Smooth muscle cell (in vitro differentiated cells): ENCODE measurements at regions not wholly inside any gene's neighbourhood (a gene's known extent, or its start where the extent isn't known, plus 50 kb on each side); places are given as distances from the start of the nearest gene placed in this dataset.

Experiments
- DNase-seq: peaks from one replicate; lab custom pipeline; 2025; ENCODE audit not compliant: unreplicated experiment; lab: John Stamatoyannopoulos, UW
- H2AFZ ChIP-seq: fragments of 200-600 bp; sonication (generic); 2 replicates; pipeline ENCODE4 v1.6.0; 2016; ENCODE audit warnings: antibody characterized with exemption, low read depth, mild to moderate bottlenecking
- H3F3A ChIP-seq: fragments of 200-600 bp; sonication (generic); 2 replicates; pipeline ENCODE4 v1.6.0; 2017; ENCODE audit warnings: antibody characterized with exemption, low read depth
- H3K27ac ChIP-seq: fragments of 200-600 bp; sonication (generic); 2 replicates; pipeline ENCODE4 v1.5.1; 2016; ENCODE audit warnings: low read depth, mild to moderate bottlenecking
- H3K27me3 ChIP-seq: fragments of 200-600 bp; sonication (generic); 2 replicates; pipeline ENCODE4 v1.6.1; 2016; ENCODE audit warnings: low read depth, mild to moderate bottlenecking
- H3K36me3 ChIP-seq: fragments of 200-600 bp; sonication (generic); 2 replicates; pipeline ENCODE4 v1.5.1; 2016; ENCODE audit warnings: low read depth
- H3K4me1 ChIP-seq: fragments of 200-600 bp; sonication (generic); 2 replicates; pipeline ENCODE4 v1.5.1; 2016; ENCODE audit warnings: low read depth
- H3K4me2 ChIP-seq: fragments of 200-600 bp; sonication (generic); 2 replicates; pipeline ENCODE4 v1.6.0; 2016; ENCODE audit warnings: mild to moderate bottlenecking
- H3K4me3 ChIP-seq: fragments of 200-600 bp; sonication (generic); 2 replicates; pipeline ENCODE4 v1.5.1; 2016; ENCODE audit warnings: mild to moderate bottlenecking
- H3K79me2 ChIP-seq: fragments of 200-600 bp; sonication (generic); 2 replicates; pipeline ENCODE4 v1.6.0; 2016; ENCODE audit warnings: low read depth, mild to moderate bottlenecking
- H3K9ac ChIP-seq: fragments of 200-600 bp; sonication (generic); 2 replicates; pipeline ENCODE4 v1.6.0; 2016; ENCODE audit warnings: low read depth
- H3K9me3 ChIP-seq: fragments of 200-600 bp; sonication (generic); replicated peaks from 2 replicates; pipeline ENCODE4 v1.5.1; 2016; ENCODE audit warnings: low read depth
- H4K20me1 ChIP-seq: fragments of 200-600 bp; sonication (generic); 2 replicates; pipeline ENCODE4 v1.6.0; 2016; ENCODE audit warnings: low read depth
- WGBS: methylation state at CpG from one replicate; pipeline ENCODE4 v1.1.7; 2016; ENCODE audit warnings: low lambda C conversion rate; 5-methylcytosine and 5-hydroxymethylcytosine counted together
- TF ChIP-seq, protein P1 (sequence below): fragments of 200-600 bp; sonication (generic); IDR thresholded peaks from 2 replicates; pipeline ENCODE4 v1.5.1; 2017; ENCODE audit warnings: borderline replicate concordance, mild to moderate bottlenecking, antibody characterized with exemption; ENCODE audit not compliant: insufficient read depth, poor library complexity, severe bottlenecking

DNA sequence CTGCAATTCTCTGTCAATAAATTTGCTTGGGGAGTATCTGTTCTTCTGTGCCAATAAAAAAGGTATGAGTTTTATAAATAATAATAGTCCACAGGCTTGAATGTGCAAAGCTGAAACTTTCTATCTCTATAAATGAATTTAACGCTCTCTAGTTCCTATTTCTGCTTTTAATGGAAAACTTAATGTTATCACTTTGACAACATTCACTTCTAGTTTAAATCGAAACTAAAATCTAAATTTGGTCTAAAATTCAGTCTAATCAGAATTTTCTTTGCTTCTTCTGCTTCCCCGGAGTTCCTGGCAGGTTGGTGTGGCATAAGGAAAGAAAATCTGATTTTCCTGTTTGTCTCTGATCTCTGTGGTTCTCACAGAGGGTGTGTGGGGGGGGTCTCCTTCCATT is 450.1 kb upstream of the TBL1XR1 start:
- Histone ChIP-seq H4K20me1 (no peaks in the 10 kb centered on the region), H3K9me3 (no peaks in the 10 kb centered on the region), H3K4me3 (no peak overlapping the region), H2AFZ (no peak overlapping the region), H3K4me1 (no peaks in the 10 kb centered on the region), H3K4me2 (no peak overlapping the region), H3K9ac (no peak overlapping the region), H3F3A (no peaks in the 10 kb centered on the region), H3K79me2 (no peaks in the 10 kb centered on the region), H3K27ac (no peak overlapping the region), H3K27me3 (no peaks in the 10 kb centered on the region), H3K36me3 (no peaks in the 10 kb centered on the region)
- 96% methylated on average over 3 of the region's 3 CpGs for WGBS
- DNase-seq = no peak
- TF ChIP-seq, protein P1, sequence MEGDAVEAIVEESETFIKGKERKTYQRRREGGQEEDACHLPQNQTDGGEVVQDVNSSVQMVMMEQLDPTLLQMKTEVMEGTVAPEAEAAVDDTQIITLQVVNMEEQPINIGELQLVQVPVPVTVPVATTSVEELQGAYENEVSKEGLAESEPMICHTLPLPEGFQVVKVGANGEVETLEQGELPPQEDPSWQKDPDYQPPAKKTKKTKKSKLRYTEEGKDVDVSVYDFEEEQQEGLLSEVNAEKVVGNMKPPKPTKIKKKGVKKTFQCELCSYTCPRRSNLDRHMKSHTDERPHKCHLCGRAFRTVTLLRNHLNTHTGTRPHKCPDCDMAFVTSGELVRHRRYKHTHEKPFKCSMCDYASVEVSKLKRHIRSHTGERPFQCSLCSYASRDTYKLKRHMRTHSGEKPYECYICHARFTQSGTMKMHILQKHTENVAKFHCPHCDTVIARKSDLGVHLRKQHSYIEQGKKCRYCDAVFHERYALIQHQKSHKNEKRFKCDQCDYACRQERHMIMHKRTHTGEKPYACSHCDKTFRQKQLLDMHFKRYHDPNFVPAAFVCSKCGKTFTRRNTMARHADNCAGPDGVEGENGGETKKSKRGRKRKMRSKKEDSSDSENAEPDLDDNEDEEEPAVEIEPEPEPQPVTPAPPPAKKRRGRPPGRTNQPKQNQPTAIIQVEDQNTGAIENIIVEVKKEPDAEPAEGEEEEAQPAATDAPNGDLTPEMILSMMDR = no peak

DNA sequence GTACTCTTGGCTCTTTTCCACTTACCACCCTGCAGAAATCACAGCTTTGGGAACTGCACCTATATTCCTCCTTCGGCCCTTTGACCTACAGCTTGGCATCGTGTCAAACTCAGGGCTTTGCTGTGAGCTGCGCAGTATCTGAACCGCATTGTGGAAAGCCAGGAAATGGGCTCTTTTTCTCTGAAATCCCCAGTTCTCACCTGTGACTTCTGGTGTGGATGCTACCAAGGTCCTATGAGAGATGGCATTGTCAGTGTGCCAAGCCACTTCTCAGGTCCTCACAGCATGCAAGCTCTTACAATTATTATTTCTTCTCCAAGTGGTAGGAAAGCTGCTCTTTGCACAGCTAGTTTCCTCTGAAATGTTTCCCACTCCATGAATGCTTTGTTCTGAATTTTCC is 450.6 kb upstream of the TBL1XR1 start:
- no peaks in the 10 kb centered on the region for H3K79me2 ChIP-seq
- TF ChIP-seq, protein P1 = no peak
- H3K4me2 ChIP-seq = no peak overlapping the region
- no peaks in the 10 kb centered on the region for H3F3A ChIP-seq
- no peaks in the 10 kb centered on the region for H3K4me1 ChIP-seq
- no peak overlapping the region for H3K4me3 ChIP-seq
- WGBS = 87% methylated on average over 4 of the region's 4 CpGs
- no peaks in the 10 kb centered on the region for H4K20me1 ChIP-seq
- no peaks in the 10 kb centered on the region for H3K27me3 ChIP-seq
- H3K36me3 ChIP-seq = no peaks in the 10 kb centered on the region
- H3K27ac ChIP-seq = no peak overlapping the region
- H2AFZ ChIP-seq = no peak overlapping the region
- H3K9ac ChIP-seq = no peak overlapping the region
- no peaks in the 10 kb centered on the region for H3K9me3 ChIP-seq
- no peak for DNase-seq

DNA sequence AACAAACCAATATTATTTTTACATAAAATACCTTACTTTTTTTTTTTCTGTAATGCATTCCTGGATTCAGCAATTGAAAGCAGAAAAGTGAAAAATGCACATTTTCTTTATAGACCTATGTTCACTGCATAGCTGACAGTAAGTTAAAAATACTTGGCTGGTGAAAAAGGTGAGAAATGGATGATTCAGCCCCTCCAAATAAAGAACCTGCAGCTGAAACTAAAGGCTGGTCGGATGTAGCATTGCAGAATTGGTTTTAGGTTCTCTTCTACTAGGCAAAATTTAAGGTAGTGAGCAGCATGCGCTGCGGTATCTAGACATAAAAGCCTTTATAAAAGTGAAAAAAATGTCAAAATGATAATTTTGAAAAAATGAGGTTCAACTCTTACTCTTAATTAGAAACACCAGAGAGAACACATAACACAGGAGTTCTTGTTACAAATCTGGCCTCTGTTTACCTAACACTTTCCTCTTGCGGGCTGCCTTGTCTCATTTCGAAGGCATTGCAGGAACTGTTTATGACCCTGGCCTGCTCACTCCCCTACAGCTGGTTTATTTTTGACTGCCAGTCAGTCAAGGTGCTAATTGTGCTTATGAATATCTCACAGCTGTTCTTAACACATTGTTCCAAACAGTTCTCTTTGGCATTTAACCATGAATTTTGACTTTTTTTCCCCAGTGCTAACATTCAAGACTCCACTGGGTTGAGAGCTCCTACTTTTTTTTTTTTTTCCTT is 455.4 kb upstream of the TBL1XR1 start:
- no peaks in the 10 kb centered on the region for H3K4me1 ChIP-seq
- H3K79me2 ChIP-seq = no peaks in the 10 kb centered on the region
- WGBS = 78% methylated on average over 5 of the region's 5 CpGs
- H3K9ac ChIP-seq = no peak overlapping the region
- no peaks in the 10 kb centered on the region for H4K20me1 ChIP-seq
- DNase-seq = no peak
- no peaks in the 10 kb centered on the region for H3F3A ChIP-seq
- H3K27ac ChIP-seq = no peak overlapping the region
- H3K27me3 ChIP-seq = no peaks in the 10 kb centered on the region
- no peak overlapping the region for H3K4me2 ChIP-seq
- no peak overlapping the region for H3K4me3 ChIP-seq
- no peaks in the 10 kb centered on the region for H3K9me3 ChIP-seq
- no peak overlapping the region for H2AFZ ChIP-seq
- H3K36me3 ChIP-seq = no peaks in the 10 kb centered on the region
- TF ChIP-seq, protein P1 = no peak

DNA sequence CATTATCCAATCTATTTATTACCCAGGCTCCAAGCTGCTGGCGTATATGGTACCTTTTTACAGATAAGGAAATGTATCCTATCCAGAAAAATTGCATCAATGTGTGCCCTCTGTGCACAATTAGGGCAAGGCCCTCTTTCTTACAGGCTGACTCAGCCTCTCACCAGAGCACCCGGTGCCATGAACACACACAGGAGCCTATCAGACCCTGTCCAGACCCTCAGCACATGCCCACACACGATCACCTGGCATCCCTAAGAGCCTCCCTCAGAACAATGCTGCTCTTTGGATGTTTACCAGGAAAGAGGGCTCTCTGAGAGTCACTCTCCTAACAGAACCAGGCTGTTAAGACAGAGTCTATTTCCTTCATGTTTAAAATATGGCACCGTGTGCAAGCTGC is 460.0 kb upstream of the TBL1XR1 start:
- H3K4me2 ChIP-seq = no peak overlapping the region
- H3K4me1 ChIP-seq = no peaks in the 10 kb centered on the region
- no peaks in the 10 kb centered on the region for H3K27me3 ChIP-seq
- no peaks in the 10 kb centered on the region for H3K9me3 ChIP-seq
- no peak overlapping the region for H3K9ac ChIP-seq
- no peaks in the 10 kb centered on the region for H3K79me2 ChIP-seq
- H3K4me3 ChIP-seq = no peak overlapping the region
- TF ChIP-seq, protein P1 = no peak
- 77% methylated on average over 4 of the region's 4 CpGs for WGBS
- no peaks in the 10 kb centered on the region for H3K36me3 ChIP-seq
- H4K20me1 ChIP-seq = no peaks in the 10 kb centered on the region
- H3K27ac ChIP-seq = no peak overlapping the region
- no peak overlapping the region for H2AFZ ChIP-seq
- no peak for DNase-seq
- no peaks in the 10 kb centered on the region for H3F3A ChIP-seq
